GM20000 (cell line): ENCODE measurements at regions not wholly inside any gene's neighbourhood (a gene's known extent, or its start where the extent isn't known, plus 50 kb on each side); places are given as distances from the start of the nearest gene placed in this dataset.

Experiments used
- DNase-seq: peaks from one replicate; pipeline ENCODE4 v3.0.0; 2012; ENCODE audit warnings: low spot score
- TF ChIP-seq, protein P1 (sequence below): IDR thresholded peaks from 2 replicates; pipeline ENCODE4 v1.5.1; 2012; ENCODE audit warnings: mild to moderate bottlenecking, control low read depth; ENCODE audit errors: extremely low read depth, missing control alignments

DNA sequence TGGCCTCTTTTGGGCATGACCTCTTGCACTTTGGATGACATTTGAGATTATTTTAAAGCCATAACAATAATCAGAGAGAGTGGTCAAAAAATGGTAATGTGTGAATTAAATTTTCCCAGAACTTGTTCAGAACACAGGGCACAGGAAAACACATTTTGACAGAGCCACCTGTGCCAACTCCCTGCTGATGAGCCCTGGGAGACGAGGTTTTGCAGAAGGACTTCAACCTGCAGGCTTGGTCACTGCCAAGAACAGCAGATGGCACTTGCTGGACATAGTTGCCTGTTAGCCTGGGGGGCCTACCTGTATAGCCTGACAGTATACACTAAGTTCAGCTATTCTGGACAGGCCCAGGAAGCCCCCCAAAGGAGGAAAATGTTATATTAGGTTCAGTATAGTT, 277.8 kb upstream of the EMCN start:
- no peak for DNase-seq
- TF ChIP-seq, protein P1, sequence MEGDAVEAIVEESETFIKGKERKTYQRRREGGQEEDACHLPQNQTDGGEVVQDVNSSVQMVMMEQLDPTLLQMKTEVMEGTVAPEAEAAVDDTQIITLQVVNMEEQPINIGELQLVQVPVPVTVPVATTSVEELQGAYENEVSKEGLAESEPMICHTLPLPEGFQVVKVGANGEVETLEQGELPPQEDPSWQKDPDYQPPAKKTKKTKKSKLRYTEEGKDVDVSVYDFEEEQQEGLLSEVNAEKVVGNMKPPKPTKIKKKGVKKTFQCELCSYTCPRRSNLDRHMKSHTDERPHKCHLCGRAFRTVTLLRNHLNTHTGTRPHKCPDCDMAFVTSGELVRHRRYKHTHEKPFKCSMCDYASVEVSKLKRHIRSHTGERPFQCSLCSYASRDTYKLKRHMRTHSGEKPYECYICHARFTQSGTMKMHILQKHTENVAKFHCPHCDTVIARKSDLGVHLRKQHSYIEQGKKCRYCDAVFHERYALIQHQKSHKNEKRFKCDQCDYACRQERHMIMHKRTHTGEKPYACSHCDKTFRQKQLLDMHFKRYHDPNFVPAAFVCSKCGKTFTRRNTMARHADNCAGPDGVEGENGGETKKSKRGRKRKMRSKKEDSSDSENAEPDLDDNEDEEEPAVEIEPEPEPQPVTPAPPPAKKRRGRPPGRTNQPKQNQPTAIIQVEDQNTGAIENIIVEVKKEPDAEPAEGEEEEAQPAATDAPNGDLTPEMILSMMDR, result no peak

DNA sequence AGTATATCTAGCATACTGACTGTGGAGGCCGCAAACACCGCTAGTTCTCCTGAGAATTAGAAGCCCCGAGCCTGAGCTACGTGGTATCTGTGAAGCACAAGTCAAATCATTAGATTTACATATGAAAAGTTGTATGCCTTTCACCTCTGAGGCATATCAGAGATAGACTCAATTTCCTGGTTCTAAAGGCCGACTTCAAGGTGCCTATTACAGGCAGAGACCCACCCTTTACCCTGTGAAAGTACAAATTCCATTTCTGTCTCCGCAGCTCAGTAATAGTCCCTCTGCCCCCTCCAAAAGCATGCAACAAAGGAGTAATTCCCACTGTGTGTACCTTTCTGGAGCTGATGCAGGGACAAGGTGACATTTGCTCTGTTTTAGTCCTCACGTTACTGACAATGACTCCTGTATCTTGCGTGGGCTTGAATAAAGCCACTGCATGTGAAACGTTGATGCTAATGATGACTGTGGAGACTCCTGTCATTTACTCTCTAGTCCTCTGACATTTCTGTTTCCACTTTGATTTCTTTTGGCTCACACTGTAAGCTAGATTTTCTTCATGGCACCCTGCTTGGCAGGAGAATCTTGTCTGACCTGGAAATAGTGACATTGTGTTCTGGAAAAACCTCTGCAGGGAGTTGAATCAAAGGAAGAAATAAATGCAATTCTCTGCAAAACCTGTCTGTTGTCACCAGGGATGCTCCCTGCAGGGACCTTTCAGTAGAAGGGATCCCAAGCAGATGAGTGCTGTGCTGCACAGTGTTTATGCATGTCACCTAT, 273.2 kb upstream of the EMCN start:
- TF ChIP-seq, protein P1, result no peak
- DNase-seq, result no peak

DNA sequence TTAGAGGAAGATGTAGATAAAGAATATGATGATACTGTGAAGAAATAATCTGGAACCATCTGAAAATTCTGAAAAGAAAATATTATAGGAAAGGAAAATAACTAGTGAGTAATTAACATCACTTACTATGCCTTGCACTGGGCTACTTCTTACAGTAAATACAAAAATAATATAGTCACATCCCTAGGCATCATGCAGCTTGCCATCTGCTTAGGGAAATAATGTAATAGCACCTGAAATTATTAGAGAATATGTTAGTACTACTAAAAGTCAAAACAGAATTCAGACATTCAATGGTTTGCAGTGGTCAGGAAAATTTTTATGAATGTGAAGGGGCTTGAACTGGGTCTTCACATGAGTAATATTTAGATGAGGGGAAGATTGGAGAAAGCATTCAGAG, 272.2 kb upstream of the EMCN start:
- TF ChIP-seq, protein P1, result no peak
- no peak for DNase-seq

DNA sequence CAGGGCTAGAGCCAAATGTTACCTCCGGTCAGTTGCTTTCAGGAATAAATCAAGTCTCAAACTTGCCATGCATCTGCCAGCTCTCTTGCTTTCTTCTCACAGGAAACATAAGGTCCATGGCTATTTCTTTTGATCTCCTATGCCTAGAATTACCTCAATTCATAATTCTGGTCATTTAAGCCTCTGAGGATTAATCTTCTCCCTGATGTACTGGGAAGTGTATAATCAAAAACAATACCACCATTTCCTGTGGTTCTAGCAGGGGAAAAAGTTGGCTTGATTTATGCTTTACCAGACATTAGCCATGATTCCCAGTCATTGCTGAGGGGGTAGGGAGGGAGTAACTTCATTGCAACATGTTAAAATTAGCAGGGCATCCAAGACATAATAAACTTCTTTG, 268.7 kb upstream of the EMCN start:
- DNase-seq, result no peak
- TF ChIP-seq, protein P1, result no peak

DNA sequence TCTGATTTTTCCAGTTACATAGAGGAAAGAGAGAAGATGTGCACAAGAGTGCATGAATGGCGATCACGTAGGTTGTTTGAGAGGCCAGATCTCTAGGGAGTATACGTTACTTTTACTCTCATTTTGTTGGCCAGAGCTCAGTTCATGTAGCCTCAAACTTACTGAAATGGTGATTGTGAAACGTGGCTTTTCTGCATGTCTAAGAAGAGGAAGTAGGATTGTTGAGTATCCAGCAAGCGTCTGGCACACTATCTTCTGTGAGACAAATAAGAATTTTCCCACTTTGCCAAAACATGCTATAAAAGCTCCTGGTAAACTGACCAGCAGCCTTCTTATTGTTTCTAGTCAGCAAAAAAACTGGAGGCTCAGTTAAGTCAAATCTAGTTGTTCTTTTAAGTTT, 264.5 kb upstream of the EMCN start:
- TF ChIP-seq, protein P1, result no peak

DNA sequence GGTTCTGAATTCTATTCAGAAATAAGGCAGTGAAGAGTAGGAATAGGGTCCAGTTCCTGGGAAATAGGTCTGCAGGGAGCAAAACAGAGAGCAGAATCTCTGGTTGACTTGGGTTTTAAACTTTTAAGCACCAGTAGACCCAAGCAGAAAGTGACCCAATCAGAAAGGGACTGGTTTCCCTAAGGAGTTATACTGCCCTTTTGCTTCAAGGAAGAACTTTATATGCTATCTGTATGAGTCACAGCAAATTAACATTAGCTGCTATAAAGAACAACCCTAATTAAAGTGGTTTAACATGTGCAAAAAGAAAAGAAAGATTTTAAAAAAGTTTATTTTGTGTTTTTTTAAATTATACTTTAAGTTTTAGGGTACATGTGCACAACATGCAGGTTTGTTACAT, 263.6 kb upstream of the EMCN start:
- TF ChIP-seq, protein P1, result no peak
- no peak for DNase-seq

More for the DNA sequence above, 264.5 kb upstream of the EMCN start:
- no peak for DNase-seq

DNA sequence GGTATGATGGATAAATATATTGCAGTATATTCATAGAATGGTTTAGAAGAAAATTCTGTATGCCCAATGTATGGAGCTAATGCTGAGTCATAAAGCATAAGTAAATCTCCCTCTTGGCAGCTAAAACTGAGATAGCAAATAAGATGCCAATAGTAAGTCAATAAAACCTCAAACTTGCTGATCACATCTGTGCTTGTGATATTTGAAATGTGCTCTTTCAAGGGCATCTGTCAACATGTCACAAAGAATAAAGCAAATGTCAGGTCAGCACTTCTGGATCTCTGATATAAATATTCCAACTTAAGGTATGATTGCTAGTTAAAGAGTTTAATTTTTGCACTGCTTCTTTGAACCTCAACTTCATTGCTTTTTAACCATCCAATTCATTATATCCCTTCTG, 262.3 kb upstream of the EMCN start:
- no peak for DNase-seq
- TF ChIP-seq, protein P1, result no peak
